Inflammatory macrophage treated with lipopolysaccharide for 1 hour (primary cell): ENCODE measurements at regions not wholly inside any gene's neighbourhood (a gene's known extent, or its start where the extent isn't known, plus 50 kb on each side); places are given as distances from the start of the nearest gene placed in this dataset.

Source experiments
- DNase-seq, 2 donors: peaks; one replicate each; pipeline ENCODE4 v3.0.0-alpha.2; 2020 to 2022

- DNase-seq, result no peak
These were observed 184.6 kb upstream of the CARD18 start for GRCh38 chr11:105324156-105324555.

DNA sequence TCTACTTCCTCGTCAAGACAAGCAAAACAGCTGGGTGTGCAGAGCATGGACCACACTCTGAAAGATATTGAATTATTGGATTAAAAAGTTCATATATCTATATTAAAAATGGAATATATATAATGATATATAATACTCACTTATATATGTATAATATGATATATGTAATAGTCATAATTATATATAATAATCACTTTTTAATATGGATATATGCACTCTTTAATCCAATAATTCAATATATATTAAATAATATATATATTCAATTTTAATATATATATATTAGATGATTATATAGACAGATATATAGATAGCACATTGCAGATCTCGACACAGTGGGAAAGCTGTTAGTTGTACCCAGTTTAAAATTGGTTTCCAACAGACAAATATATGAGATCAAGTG lies 182.1 kb upstream of the CARD18 start:
- no peak for DNase-seq

DNA sequence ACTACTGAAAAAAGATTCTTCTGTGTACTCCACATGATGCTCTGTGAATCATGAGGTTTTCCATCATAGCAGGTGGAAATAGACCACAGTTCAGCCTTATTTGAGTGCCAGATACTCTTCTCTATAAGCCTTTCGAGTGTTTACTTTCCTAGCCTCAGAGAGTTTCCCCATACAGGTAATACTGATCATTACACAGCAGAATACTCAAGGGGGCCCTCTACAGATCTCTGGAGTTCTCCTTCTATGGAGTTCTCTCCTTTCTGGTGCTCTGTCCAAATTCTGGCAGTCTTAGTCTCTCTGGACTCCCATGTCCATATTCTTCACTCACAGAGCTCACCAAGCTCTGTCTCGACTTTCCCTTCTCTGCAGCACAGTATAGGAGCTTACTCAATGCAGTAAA lies 175.7 kb upstream of the CARD18 start:
- no peak for DNase-seq

DNA sequence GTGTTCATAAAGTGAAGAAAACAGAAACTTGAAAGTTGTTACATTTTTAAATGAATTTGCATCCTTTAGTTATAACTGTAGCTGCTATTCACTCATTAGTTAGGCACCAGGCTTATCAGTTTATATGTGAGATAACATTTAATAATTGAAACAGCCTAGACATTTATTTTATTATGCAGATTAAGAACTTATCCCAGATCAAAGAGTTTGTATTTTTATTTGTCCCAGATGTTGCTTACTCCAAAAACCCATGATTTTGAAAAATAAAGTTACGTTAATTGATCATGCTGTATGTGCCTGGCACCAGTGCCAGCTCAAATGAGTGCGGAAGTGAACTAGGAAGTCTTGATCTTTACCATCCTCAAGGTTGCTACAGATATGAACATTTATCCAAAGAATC lies 172.7 kb upstream of the CARD18 start:
- DNase-seq, result no peak

- no peak for DNase-seq
These were observed 159.1 kb upstream of the CARD18 start for GRCh38 chr11:105298630-105299029.

GRCh38 chr11:105298174-105298573 lies 158.6 kb upstream of the CARD18 start:
- no peak for DNase-seq

GRCh38 chr11:105297463-105297862 lies 157.9 kb upstream of the CARD18 start:
- no peak for DNase-seq

DNA sequence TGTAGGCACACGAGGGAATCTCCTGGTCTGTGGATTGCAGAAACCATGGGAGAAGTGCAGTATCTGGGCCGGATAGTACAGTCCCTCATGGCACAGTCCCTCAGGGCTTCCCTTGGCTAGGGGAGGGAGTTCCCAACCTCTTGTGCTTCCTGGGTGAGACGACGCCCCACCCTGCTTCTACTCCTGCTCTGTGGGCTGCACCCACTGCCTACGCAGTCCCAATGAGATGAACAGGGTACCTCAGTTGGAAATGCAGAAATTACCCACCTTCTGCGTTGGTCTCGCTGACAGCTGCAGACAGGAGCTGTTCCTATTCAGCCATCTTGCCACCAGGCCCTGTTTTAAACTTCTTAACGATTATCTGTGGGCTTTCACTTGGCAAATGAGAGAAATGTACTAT lies 157.2 kb upstream of the CARD18 start:
- no peak for DNase-seq

- no peak for DNase-seq
These were observed 156.8 kb upstream of the CARD18 start for GRCh38 chr11:105296386-105296785.

GRCh38 chr11:105282658-105283057 lies 143.1 kb upstream of the CARD18 start:
- DNase-seq, result no peak

GRCh38 chr11:105274631-105275030 lies 135.1 kb upstream of the CARD18 start:
- DNase-seq, result no peak

DNA sequence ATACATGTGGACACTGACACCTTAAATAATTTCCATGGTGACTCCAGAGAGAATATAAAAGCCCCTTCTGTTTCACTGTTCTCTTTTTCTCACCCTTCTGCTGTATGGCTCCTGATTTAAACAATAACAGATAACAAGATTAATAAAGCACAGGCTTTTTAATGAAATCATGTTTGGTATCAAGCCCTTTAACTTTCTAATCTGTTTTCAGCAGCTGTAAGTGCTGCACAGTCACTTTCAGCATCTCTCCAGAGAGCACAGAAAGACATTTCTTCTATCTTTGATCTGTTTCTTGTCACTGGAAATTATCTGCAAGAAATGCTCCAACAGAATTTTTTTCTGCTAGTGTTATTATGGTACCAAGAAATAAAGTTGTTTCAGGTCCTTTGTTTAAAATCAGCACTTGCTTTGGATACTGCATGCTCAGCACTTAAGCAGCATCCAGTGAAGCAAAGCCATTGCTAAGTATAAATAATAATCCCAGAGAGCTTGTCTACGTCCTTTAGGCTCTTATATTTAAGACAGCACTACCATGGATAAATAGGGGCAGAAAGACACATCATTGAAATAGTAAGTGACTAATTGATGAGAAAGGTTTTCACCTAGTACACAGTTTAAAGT lies 134.2 kb upstream of the CARD18 start:
- no peak for DNase-seq

DNA sequence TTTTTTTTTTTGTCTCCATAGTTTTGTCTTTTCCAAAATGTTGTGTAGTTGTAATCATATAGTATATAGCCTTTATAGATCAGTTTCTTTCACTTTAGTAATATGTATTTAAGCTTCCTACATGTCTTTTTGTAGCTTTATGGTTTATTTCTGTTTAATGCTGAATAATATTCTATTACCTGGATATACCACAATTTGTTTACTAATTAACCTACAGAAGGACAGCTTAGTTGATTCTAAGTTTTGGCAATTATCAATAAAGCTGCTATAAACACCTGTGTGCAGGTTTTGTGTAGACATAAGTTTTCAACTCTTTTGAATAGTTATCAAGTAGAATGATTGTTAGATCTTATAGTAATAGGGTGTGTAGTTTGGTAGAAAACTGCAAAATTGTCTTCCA lies 130.3 kb upstream of the CARD18 start:
- no peak for DNase-seq

DNA sequence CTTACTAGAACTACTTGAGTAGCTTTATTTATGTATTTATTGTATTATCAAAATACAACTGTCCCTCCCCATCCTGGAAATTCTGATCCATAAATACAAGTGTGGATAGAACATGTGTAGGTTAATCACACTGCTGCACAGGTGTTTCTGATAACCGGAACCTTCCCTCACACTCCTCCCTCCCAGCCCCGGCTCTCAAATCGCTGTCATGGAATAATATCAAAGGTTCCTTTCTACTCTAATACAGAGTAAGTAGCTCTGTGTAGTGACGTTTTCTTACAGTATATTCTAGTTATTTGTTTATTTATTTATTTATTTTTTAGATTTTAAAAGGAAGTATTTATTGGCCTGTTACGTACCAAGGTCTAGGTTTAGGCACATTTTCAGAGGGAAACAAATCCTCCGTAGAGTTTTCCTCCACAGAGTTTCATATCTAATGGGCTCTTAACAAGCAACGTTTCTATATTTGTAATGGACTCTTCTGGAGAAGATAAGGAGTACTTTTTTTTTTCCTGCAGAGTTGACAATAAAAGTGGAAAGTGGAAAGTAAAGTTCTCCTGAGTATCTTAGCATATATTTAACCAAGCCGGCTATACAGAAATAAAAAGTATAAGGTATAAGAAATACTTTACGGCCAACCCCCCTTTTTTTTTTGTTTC lies 129.0 kb upstream of the CARD18 start:
- DNase-seq, result no peak

GRCh38 chr11:105265845-105266244 lies 126.3 kb upstream of the CARD18 start:
- no peak for DNase-seq

- no peak for DNase-seq
These were observed 121.4 kb upstream of the CARD18 start for GRCh38 chr11:105260976-105261375.

- DNase-seq, result no peak
These were observed 106.3 kb upstream of the CARD18 start for GRCh38 chr11:105245781-105246315.

GRCh38 chr11:105244160-105244825 lies 104.7 kb upstream of the CARD18 start:
- peak; percentile 70 to 85 for DNase-seq

- no peak for DNase-seq
These were observed 101.6 kb upstream of the CARD18 start for GRCh38 chr11:105241136-105241535.

GRCh38 chr11:105236664-105237063 lies 97.1 kb upstream of the CARD18 start:
- DNase-seq, result no peak

DNA sequence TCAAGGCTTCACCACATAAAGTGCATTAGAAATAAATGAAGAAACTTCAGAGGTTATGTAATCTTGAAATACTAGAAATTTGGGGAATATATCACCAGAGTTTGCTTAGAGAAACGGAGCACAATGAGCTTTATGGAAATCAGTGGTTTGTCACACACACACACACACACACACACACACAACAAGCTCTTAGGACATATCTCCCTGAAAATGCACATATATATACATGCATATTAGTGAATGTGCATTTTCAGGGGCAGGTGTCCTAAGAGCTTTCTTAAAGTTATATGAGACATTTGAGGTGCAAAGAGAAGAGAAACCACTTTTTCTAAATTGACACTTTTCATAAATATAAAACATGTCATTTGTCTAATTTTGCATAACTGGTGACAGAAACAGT lies 93.7 kb upstream of the CARD18 start:
- peak in 1 of 2 donors; percentile 20 for DNase-seq

GRCh38 chr11:105232021-105232420 lies 92.5 kb upstream of the CARD18 start:
- DNase-seq, result no peak

DNA sequence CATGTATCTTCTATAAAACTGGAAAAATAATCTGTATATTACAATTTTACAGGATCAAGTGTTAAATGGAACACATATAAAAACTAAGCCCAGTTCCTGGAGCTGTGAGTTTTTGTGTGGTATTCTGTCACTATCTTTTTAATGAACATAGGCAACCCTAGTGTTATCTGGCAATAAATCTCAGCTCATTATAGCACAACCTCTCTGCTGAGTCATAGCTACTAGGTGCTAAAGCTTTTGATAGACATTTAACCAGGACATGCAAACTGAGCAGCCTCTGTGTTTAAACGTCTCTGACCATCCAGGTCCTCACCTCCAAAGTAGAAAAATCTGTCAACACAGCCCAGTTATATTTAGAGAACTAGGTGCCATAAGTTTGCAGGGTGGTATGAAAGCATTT lies 91.0 kb upstream of the CARD18 start:
- DNase-seq, result no peak

GRCh38 chr11:105229761-105230160 lies 90.2 kb upstream of the CARD18 start:
- DNase-seq, result peak in 1 of 2 donors; percentile 19
